ENCODE measurements at regions not wholly inside any gene's neighbourhood (a gene's known extent, or its start where the extent isn't known, plus 50 kb on each side); places are given as distances from the start of the nearest gene placed in this dataset.

DNA sequence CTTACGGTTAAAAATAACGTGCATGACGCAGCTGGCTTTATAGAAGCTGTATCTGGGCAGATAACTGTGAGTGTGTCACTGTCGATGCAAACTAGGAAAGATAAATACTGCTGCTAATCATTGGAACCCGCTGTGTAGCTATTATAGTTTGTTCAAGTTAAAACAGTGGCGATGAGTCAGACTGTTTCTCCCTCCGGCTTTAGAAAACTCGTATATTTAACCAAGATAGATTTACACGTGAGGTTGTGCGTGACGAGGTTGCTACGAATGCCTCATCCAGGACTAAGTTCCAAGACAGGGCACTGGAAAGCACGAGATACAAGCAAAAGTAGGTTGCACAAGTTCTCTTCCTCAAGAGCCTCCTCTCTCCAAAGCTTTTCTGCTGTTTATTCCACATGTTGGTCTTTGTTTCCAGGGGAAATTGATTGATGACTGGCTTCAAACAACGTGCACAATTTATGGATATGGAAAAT lies 270.7 kb downstream of the FBXW7 start (continued):
- TF ChIP-seq, protein P1, sequence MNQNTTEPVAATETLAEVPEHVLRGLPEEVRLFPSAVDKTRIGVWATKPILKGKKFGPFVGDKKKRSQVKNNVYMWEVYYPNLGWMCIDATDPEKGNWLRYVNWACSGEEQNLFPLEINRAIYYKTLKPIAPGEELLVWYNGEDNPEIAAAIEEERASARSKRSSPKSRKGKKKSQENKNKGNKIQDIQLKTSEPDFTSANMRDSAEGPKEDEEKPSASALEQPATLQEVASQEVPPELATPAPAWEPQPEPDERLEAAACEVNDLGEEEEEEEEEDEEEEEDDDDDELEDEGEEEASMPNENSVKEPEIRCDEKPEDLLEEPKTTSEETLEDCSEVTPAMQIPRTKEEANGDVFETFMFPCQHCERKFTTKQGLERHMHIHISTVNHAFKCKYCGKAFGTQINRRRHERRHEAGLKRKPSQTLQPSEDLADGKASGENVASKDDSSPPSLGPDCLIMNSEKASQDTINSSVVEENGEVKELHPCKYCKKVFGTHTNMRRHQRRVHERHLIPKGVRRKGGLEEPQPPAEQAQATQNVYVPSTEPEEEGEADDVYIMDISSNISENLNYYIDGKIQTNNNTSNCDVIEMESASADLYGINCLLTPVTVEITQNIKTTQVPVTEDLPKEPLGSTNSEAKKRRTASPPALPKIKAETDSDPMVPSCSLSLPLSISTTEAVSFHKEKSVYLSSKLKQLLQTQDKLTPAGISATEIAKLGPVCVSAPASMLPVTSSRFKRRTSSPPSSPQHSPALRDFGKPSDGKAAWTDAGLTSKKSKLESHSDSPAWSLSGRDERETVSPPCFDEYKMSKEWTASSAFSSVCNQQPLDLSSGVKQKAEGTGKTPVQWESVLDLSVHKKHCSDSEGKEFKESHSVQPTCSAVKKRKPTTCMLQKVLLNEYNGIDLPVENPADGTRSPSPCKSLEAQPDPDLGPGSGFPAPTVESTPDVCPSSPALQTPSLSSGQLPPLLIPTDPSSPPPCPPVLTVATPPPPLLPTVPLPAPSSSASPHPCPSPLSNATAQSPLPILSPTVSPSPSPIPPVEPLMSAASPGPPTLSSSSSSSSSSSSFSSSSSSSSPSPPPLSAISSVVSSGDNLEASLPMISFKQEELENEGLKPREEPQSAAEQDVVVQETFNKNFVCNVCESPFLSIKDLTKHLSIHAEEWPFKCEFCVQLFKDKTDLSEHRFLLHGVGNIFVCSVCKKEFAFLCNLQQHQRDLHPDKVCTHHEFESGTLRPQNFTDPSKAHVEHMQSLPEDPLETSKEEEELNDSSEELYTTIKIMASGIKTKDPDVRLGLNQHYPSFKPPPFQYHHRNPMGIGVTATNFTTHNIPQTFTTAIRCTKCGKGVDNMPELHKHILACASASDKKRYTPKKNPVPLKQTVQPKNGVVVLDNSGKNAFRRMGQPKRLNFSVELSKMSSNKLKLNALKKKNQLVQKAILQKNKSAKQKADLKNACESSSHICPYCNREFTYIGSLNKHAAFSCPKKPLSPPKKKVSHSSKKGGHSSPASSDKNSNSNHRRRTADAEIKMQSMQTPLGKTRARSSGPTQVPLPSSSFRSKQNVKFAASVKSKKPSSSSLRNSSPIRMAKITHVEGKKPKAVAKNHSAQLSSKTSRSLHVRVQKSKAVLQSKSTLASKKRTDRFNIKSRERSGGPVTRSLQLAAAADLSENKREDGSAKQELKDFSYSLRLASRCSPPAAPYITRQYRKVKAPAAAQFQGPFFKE (tag by site-specific recombination; IDR thresholded peaks at IDR 0.05; ENCODE audit: borderline replicate concordance), result no peak
- TF ChIP-seq SETDB1 (IDR thresholded peaks at IDR 0.05; ENCODE audit: insufficient read length, low read length), result no peak
- no peak for TF ChIP-seq ZNF223 (tag by site-specific recombination; IDR thresholded peaks at IDR 0.05)
- TF ChIP-seq, protein P2, sequence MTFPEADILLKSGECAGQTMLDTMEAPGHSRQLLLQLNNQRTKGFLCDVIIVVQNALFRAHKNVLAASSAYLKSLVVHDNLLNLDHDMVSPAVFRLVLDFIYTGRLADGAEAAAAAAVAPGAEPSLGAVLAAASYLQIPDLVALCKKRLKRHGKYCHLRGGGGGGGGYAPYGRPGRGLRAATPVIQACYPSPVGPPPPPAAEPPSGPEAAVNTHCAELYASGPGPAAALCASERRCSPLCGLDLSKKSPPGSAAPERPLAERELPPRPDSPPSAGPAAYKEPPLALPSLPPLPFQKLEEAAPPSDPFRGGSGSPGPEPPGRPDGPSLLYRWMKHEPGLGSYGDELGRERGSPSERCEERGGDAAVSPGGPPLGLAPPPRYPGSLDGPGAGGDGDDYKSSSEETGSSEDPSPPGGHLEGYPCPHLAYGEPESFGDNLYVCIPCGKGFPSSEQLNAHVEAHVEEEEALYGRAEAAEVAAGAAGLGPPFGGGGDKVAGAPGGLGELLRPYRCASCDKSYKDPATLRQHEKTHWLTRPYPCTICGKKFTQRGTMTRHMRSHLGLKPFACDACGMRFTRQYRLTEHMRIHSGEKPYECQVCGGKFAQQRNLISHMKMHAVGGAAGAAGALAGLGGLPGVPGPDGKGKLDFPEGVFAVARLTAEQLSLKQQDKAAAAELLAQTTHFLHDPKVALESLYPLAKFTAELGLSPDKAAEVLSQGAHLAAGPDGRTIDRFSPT (tag by site-specific recombination; IDR thresholded peaks at IDR 0.05), result peak; percentile 67; the same call in 1 of the 2 replicates
- TF ChIP-seq, protein P3, sequence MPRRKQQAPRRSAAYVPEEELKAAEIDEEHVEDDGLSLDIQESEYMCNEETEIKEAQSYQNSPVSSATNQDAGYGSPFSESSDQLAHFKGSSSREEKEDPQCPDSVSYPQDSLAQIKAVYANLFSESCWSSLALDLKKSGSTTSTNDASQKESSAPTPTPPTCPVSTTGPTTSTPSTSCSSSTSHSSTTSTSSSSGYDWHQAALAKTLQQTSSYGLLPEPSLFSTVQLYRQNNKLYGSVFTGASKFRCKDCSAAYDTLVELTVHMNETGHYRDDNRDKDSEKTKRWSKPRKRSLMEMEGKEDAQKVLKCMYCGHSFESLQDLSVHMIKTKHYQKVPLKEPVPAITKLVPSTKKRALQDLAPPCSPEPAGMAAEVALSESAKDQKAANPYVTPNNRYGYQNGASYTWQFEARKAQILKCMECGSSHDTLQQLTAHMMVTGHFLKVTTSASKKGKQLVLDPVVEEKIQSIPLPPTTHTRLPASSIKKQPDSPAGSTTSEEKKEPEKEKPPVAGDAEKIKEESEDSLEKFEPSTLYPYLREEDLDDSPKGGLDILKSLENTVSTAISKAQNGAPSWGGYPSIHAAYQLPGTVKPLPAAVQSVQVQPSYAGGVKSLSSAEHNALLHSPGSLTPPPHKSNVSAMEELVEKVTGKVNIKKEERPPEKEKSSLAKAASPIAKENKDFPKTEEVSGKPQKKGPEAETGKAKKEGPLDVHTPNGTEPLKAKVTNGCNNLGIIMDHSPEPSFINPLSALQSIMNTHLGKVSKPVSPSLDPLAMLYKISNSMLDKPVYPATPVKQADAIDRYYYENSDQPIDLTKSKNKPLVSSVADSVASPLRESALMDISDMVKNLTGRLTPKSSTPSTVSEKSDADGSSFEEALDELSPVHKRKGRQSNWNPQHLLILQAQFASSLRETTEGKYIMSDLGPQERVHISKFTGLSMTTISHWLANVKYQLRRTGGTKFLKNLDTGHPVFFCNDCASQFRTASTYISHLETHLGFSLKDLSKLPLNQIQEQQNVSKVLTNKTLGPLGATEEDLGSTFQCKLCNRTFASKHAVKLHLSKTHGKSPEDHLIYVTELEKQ (tag by site-specific recombination; IDR thresholded peaks at IDR 0.05; ENCODE audit: borderline replicate concordance), result peak; percentile 57; the same call in 1 of the 2 replicates
- TF ChIP-seq ZNF146 (tag by site-specific recombination; IDR thresholded peaks at IDR 0.05), result no peak
- TF ChIP-seq ZNF16 (tag by site-specific recombination; IDR thresholded peaks at IDR 0.05; ENCODE audit: low read depth), result no peak
- peak; percentile 70; the same call in 1 of the 2 replicates for TF ChIP-seq ZNF600 (tag by site-specific recombination; IDR thresholded peaks at IDR 0.05)
- peak; percentile 59; the same call in 1 of the 2 replicates for TF ChIP-seq KLF10 (tag by site-specific recombination; IDR thresholded peaks at IDR 0.05)
- TF ChIP-seq KLF7 (tag by site-specific recombination; IDR thresholded peaks at IDR 0.05; ENCODE audit: borderline replicate concordance), result no peak
- no peak for TF ChIP-seq ZNF777 (tag by site-specific recombination; IDR thresholded peaks at IDR 0.05; ENCODE audit: borderline replicate concordance)
- TF ChIP-seq ZNF292 (tag by site-specific recombination; IDR thresholded peaks at IDR 0.05; ENCODE audit: borderline replicate concordance, low read depth), result no peak
- TF ChIP-seq, protein P4, sequence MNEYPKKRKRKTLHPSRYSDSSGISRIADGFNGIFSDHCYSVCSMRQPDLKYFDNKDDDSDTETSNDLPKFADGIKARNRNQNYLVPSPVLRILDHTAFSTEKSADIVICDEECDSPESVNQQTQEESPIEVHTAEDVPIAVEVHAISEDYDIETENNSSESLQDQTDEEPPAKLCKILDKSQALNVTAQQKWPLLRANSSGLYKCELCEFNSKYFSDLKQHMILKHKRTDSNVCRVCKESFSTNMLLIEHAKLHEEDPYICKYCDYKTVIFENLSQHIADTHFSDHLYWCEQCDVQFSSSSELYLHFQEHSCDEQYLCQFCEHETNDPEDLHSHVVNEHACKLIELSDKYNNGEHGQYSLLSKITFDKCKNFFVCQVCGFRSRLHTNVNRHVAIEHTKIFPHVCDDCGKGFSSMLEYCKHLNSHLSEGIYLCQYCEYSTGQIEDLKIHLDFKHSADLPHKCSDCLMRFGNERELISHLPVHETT (tag by site-specific recombination; IDR thresholded peaks at IDR 0.05), result peak; percentile 46; the same call in 1 of the 2 replicates
- peak; percentile 21; the same call in 1 of the 2 replicates for TF ChIP-seq ZIC2 (tag by site-specific recombination; IDR thresholded peaks at IDR 0.05)
- TF ChIP-seq EGR2 (tag by site-specific recombination; IDR thresholded peaks at IDR 0.05; ENCODE audit: low read depth), result no peak
- TF ChIP-seq ZNF623 (tag by site-specific recombination; IDR thresholded peaks at IDR 0.05), result no peak
- no peak for TF ChIP-seq ZNF521 (tag by site-specific recombination; IDR thresholded peaks at IDR 0.05)
- peak; percentile 75 for TF ChIP-seq ZEB2 (tag by site-specific recombination; IDR thresholded peaks at IDR 0.05)
- TF ChIP-seq ZNF341 (tag by site-specific recombination; IDR thresholded peaks at IDR 0.05; ENCODE audit: low read depth), result no peak
- TF ChIP-seq ZNF324 (tag by site-specific recombination; IDR thresholded peaks at IDR 0.05), result no peak
- TF ChIP-seq OVOL3 (tag by site-specific recombination; IDR thresholded peaks at IDR 0.05), result peak; percentile 58; the same call in 1 of the 2 replicates
- TF ChIP-seq ZNF416 (tag by site-specific recombination; IDR thresholded peaks at IDR 0.05), result no peak
- TF ChIP-seq ZSCAN30 (tag by site-specific recombination; IDR thresholded peaks at IDR 0.05), result no peak
- TF ChIP-seq ZNF184 (tag by site-specific recombination; IDR thresholded peaks at IDR 0.05), result 0 out of 2 replicates have a peak, but pooled peaks have one; percentile 49
- no peak for TF ChIP-seq ZNF791 (tag by site-specific recombination; IDR thresholded peaks at IDR 0.05)
- no peak for TF ChIP-seq ZNF677 (tag by site-specific recombination; IDR thresholded peaks at IDR 0.05)
- TF ChIP-seq ZNF114 (tag by site-specific recombination; IDR thresholded peaks at IDR 0.05), result no peak
- TF ChIP-seq KLF8 (tag by site-specific recombination; IDR thresholded peaks at IDR 0.05), result 0 out of 2 replicates have a peak, but pooled peaks have one; percentile 26
- TF ChIP-seq ZNF610 (tag by site-specific recombination; IDR thresholded peaks at IDR 0.05; ENCODE audit: borderline replicate concordance), result no peak
